ENCODE measurements at regions not wholly inside any gene's neighbourhood (a gene's known extent, or its start where the extent isn't known, plus 50 kb on each side); places are given as distances from the start of the nearest gene placed in this dataset.
"Not testable (repeated sequence)": the region's sequence is repeated elsewhere in the genome, so short reads cannot be mapped to it uniquely, and the experiment has no call there.

GRCh38 chr10:46786518-46787320 lies 124.5 kb upstream of the PTPN20 start:
- intact Hi-C loops (cut with DNase I) = not testable (repeated sequence)
- peak; percentile 13 to 85 (median 56) for DNase-seq

GRCh38 chr10:46787321-46787615 lies 124.0 kb upstream of the PTPN20 start:
- DNase-seq = peak in 37 of 42 donors; percentile 13 to 82 (median 53)
- intact Hi-C loops (cut with DNase I) = no loop called here

- DNase-seq; intact Hi-C loops (cut with DNase I): not testable (repeated sequence)
Observed at GRCh38 chr10:46792657-46793357, 118.4 kb upstream of the PTPN20 start.

GRCh38 chr10:46796351-46796750 lies 114.9 kb upstream of the PTPN20 start:
- intact Hi-C loops (cut with DNase I); DNase-seq: not testable (repeated sequence)

DNA sequence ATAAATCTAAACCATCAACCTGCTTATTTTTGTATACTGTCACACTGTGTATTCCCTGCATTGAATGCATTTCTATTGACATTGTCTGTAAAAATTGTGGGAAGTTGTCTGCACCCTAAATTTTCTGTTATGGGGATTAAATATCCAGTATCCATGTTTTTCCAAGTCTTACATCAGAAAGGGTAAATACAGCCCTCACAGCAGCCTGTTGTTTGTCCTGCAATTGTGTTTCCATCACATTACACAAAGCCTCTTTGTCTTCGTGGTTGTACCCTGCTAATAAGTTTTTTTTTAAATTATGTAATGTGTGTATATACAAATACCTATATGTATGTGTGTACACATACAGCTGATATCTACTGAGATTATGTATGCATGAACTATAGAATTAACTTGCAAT lies 109.2 kb upstream of the PTPN20 start:
- peak in 1 of 42 donors; percentile 15 for DNase-seq

GRCh38 chr10:46803082-46803481 lies 108.1 kb upstream of the PTPN20 start:
- intact Hi-C loops (cut with DNase I); DNase-seq: not testable (repeated sequence)

More for the DNA sequence above, 109.2 kb upstream of the PTPN20 start:
- intact Hi-C loops (cut with DNase I) = not testable (repeated sequence)

- DNase-seq; intact Hi-C loops (cut with DNase I): not testable (repeated sequence)
Observed at GRCh38 chr10:46810222-46810621, 101.0 kb upstream of the PTPN20 start.

- DNase-seq; intact Hi-C loops (cut with DNase I): not testable (repeated sequence)
Observed at GRCh38 chr10:46816126-46816525, 95.1 kb upstream of the PTPN20 start.

GRCh38 chr10:46840393-46841050 lies 70.7 kb upstream of the PTPN20 start:
- intact Hi-C loops (cut with DNase I) = not testable (repeated sequence)

GRCh38 chr10:46841051-46841593 lies 70.1 kb upstream of the PTPN20 start:
- DNase-seq; intact Hi-C loops (cut with DNase I): not testable (repeated sequence)

More at GRCh38 chr10:46840393-46841050, 70.7 kb upstream of the PTPN20 start:
- DNase-seq = not testable (repeated sequence)

DNA sequence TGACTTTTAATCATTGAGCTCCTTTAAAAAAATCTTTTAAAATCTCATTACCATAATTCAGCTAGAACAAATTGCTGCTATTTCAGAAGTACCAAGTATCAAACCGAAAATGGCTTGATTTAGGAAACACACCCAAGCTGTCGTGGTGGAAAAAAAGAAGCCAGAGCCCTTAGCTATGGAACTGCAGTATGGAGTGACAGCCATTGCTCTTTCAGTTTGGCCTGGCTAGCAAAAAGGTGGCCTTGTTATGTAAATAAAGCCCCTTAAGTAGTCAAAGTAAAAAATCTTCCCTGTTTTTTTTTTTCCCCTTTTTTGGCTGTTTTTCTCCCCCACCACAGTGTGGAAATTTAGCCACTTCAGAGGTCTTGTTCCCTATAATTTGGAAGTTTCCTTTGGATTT lies 66.0 kb upstream of the PTPN20 start:
- DNase-seq; intact Hi-C loops (cut with DNase I): not testable (repeated sequence)

DNA sequence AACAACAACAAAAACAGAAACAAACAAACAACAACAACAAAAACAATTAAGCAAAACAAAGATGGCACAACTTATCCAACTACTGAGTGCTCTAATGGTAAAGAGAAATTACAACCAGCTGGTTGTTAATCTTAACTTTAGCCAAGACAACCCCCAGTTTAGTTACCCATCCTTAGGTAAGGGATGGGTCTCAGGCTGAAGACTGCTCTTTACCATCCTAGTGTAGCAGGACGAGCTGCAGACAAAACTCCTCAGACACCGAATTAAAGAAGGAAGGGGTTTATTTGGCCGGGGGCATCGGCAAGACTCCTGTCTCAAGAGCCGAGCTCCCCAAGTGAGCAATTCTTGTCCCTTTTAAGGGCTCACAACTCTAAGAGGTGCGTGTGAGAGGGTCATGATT lies 65.6 kb upstream of the PTPN20 start:
- intact Hi-C loops (cut with DNase I); DNase-seq: not testable (repeated sequence)

GRCh38 chr10:46860753-46861152 lies 50.5 kb upstream of the PTPN20 start:
- DNase-seq; intact Hi-C loops (cut with DNase I): not testable (repeated sequence)

All from head of caudate nucleus (tissue), 42 donors.